ENCODE measurements at regions not wholly inside any gene's neighbourhood (a gene's known extent, or its start where the extent isn't known, plus 50 kb on each side); places are given as distances from the start of the nearest gene placed in this dataset.

GRCh38 chr7:17139081-17139480 lies 159.4 kb upstream of the AHR start:
- Histone ChIP-seq H3K36me3 (no peaks in the 10 kb centered on the region), H3K4me1 (peaks cover 13% of the 10 kb centered on the region), H3K4me3 (no peak overlapping the region), H3K27ac (no peak overlapping the region), H3K9me3 (no peaks in the 10 kb centered on the region), H3K27me3 (ENCODE audit: low read depth) (no peaks in the 10 kb centered on the region)
- TF ChIP-seq CTCF (IDR thresholded peaks at IDR 0.05) = no peak
- ATAC-seq (no peak), DNase-seq (no peak)
- intact Hi-C loops (cut with DNase I) = no loop called here

- H3K36me3 ChIP-seq = no peaks in the 10 kb centered on the region
- no peak overlapping the region for H3K4me3 ChIP-seq
- no peak for DNase-seq
- ATAC-seq = no peak
- TF ChIP-seq CTCF (IDR thresholded peaks at IDR 0.05) = no peak
- H3K27ac ChIP-seq = no peak overlapping the region
- no peaks in the 10 kb centered on the region for H3K27me3 ChIP-seq (ENCODE audit: low read depth)
- intact Hi-C loops (cut with DNase I) = no loop called here
- peaks cover 19% of the 10 kb centered on the region for H3K4me1 ChIP-seq
- no peaks in the 10 kb centered on the region for H3K9me3 ChIP-seq
Measured at GRCh38 chr7:17140406-17140805, 158.0 kb upstream of the AHR start.

- Histone ChIP-seq H3K27me3 (ENCODE audit: low read depth) (no peaks in the 10 kb centered on the region), H3K27ac (peak overlapping the region; percentile 3), H3K36me3 (no peaks in the 10 kb centered on the region), H3K4me3 (peak overlapping the region; percentile 31), H3K4me1 (peaks cover 19% of the 10 kb centered on the region), H3K9me3 (no peaks in the 10 kb centered on the region)
- intact Hi-C loops (cut with DNase I) = no loop called here
- TF ChIP-seq CTCF (IDR thresholded peaks at IDR 0.05) = no peak
- no peak for DNase-seq
- ATAC-seq = peak in 1 of 2 donors; percentile 64
Measured at GRCh38 chr7:17142831-17143541, 155.5 kb upstream of the AHR start.

- intact Hi-C loops (cut with DNase I) = no loop called here
- no peaks in the 10 kb centered on the region for H3K9me3 ChIP-seq
- no peaks in the 10 kb centered on the region for H3K36me3 ChIP-seq
- DNase-seq (no peak), ATAC-seq (peak; percentile 17 to 37)
- H3K4me3 ChIP-seq = no peak overlapping the region
- H3K4me1 ChIP-seq = peaks cover 19% of the 10 kb centered on the region
- TF ChIP-seq CTCF (IDR thresholded peaks at IDR 0.05) = no peak
- no peak overlapping the region for H3K27ac ChIP-seq
- no peaks in the 10 kb centered on the region for H3K27me3 ChIP-seq (ENCODE audit: low read depth)
Measured at GRCh38 chr7:17144322-17144721, 154.1 kb upstream of the AHR start.

GRCh38 chr7:17146621-17147020 lies 151.8 kb upstream of the AHR start:
- Histone ChIP-seq H3K27me3 (ENCODE audit: low read depth) (no peaks in the 10 kb centered on the region), H3K27ac (no peak overlapping the region), H3K4me1 (peaks cover 19% of the 10 kb centered on the region), H3K36me3 (no peaks in the 10 kb centered on the region), H3K9me3 (no peaks in the 10 kb centered on the region), H3K4me3 (no peak overlapping the region)
- intact Hi-C loops (cut with DNase I) = no loop called here
- ATAC-seq = no peak
- no peak for DNase-seq
- TF ChIP-seq CTCF (IDR thresholded peaks at IDR 0.05) = no peak

Data from lower lobe of right lung (tissue), 2 donors.